Eye (tissue), 1 donor: ENCODE measurements at regions not wholly inside any gene's neighbourhood (a gene's known extent, or its start where the extent isn't known, plus 50 kb on each side); places are given as distances from the start of the nearest gene placed in this dataset.

Experiments used
- DNase-seq: peaks from one replicate; pipeline ENCODE4 v3.0.0-alpha.2; 2015

DNA sequence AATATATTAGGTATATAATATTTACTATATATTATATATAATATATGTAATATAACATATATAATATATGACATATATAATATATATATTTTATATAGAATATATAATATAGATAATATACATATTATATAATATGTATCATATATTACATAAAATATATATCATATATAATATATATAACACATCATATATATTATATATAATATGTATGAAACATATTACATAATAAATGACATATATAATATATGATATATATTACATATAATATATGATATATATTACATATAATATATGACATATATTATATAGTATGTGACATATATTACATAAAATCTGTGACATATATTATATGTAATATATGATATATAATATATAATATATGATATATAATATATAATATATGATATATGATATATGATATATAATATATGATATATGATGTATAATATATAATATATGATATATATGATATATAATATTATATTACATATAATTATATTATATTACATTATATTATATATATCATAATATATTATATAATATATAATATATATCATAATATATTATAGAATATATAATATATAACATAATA, 119.5 kb upstream of the RIMBP3 start:
- no peak for DNase-seq

DNA sequence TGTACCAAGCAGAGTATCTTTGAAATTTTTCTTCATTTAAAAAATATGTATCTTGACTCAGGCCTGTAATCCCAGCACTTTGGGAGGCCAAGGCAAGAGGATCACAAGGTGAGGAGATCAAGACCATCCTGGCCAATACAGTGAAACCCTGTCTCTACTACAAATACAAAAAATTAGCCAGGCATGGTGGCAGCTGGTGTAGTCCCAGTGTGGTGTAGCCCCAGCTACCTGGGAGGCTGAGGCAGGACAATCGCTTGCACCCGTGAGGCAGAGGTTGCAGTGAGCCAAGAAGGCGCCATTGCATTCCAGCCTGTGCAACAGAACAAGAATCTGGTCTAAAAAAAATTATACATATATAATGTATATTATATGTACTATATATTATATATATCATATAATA, 118.7 kb upstream of the RIMBP3 start:
- peak; percentile 56 for DNase-seq
